ENCODE measurements at regions not wholly inside any gene's neighbourhood (a gene's known extent, or its start where the extent isn't known, plus 50 kb on each side); places are given as distances from the start of the nearest gene placed in this dataset.
A peak's percentile ranks its signal among the peaks of the same experiment; 100 is the strongest.
"Not testable (repeated sequence)": the region's sequence is repeated elsewhere in the genome, so short reads cannot be mapped to it uniquely, and the experiment has no call there.

- peaks cover 25% of the 10 kb centered on the region for H3K36me3 Mint-ChIP-seq
- H3K36me3 ChIP-seq: peaks cover 11% of the 10 kb centered on the region
- H3K27me3 ChIP-seq; H3K79me2 ChIP-seq (ENCODE audit: low read depth); H3K4me2 ChIP-seq; H3K4me3 Mint-ChIP-seq; H3K27me3 Mint-ChIP-seq (ENCODE audit: insufficient read depth, low read depth); H3K4me1 ChIP-seq; H4K20me1 ChIP-seq (ENCODE audit: low read depth); H3K9me3 ChIP-seq (ENCODE audit: low read depth); H3K9ac ChIP-seq; H3K4me1 Mint-ChIP-seq; H2AFZ ChIP-seq (replicated peaks); H3K27ac Mint-ChIP-seq; H3K4me3 ChIP-seq; H3F3A ChIP-seq (ENCODE audit: low read depth); H3K27ac ChIP-seq: not testable (repeated sequence)
- peak; percentile 33 for TF ChIP-seq CTCF (IDR thresholded peaks at IDR 0.05)
- peak; percentile 31 for DNase-seq (ENCODE audit: low spot score)
- peaks cover 18% of the 10 kb centered on the region for H3K9me3 Mint-ChIP-seq
These were observed 109.2 kb upstream of the FBXO28 start for GRCh38 chr1:224004552-224005315.

GRCh38 chr1:224003896-224004295, 110.0 kb upstream of the FBXO28 start:
- not testable (repeated sequence) for DNase-seq (ENCODE audit: low spot score); H3K27me3 Mint-ChIP-seq (ENCODE audit: insufficient read depth, low read depth); H3K9ac ChIP-seq; H3K4me3 ChIP-seq; H4K20me1 ChIP-seq (ENCODE audit: low read depth); H3K27ac Mint-ChIP-seq; H3K27me3 ChIP-seq; H3F3A ChIP-seq (ENCODE audit: low read depth); H3K4me1 ChIP-seq; H3K4me2 ChIP-seq; H3K9me3 ChIP-seq (ENCODE audit: low read depth); H2AFZ ChIP-seq (replicated peaks); H3K4me1 Mint-ChIP-seq; H3K79me2 ChIP-seq (ENCODE audit: low read depth); H3K4me3 Mint-ChIP-seq; H3K27ac ChIP-seq
- Mint-ChIP-seq H3K36me3 (peaks cover 25% of the 10 kb centered on the region), H3K9me3 (peaks cover 18% of the 10 kb centered on the region)
- peaks cover 11% of the 10 kb centered on the region for H3K36me3 ChIP-seq

DNA sequence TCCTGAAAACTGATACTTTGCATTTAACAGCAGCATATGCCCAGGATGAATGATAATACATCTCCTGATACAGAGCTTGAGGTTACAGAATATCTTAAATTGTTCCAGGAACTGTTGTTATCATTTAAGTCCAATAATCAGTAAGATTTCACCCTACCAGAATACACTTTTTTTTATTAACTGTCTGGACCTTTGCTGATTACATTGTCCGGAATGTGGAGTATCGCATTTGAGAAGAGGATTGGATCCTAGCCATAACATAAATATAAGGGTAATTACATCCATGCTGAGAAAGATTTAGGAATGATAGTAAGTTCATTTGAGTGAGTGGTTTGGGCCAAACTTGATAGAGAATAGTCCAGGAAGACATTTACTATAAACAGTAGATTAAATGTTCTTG, 112.2 kb upstream of the FBXO28 start:
- not testable (repeated sequence) for H4K20me1 ChIP-seq (ENCODE audit: low read depth); H3K9me3 ChIP-seq (ENCODE audit: low read depth); H3K9ac ChIP-seq; H3K4me1 Mint-ChIP-seq; DNase-seq (ENCODE audit: low spot score); H3K4me3 Mint-ChIP-seq; H3K27ac ChIP-seq; H3K27ac Mint-ChIP-seq; H3K9me3 Mint-ChIP-seq; H3K4me3 ChIP-seq; H3K79me2 ChIP-seq (ENCODE audit: low read depth); H3K36me3 ChIP-seq; H3K4me2 ChIP-seq; H3F3A ChIP-seq (ENCODE audit: low read depth); H3K27me3 ChIP-seq; H2AFZ ChIP-seq (replicated peaks); H3K27me3 Mint-ChIP-seq (ENCODE audit: insufficient read depth, low read depth); H3K4me1 ChIP-seq
- H3K36me3 Mint-ChIP-seq: peaks cover 12% of the 10 kb centered on the region

- H3K27ac ChIP-seq; H3K4me3 ChIP-seq; H3F3A ChIP-seq (ENCODE audit: low read depth); DNase-seq (ENCODE audit: low spot score); H3K27ac Mint-ChIP-seq; H3K9me3 Mint-ChIP-seq; H3K9ac ChIP-seq; H3K36me3 ChIP-seq; H3K4me1 Mint-ChIP-seq; H4K20me1 ChIP-seq (ENCODE audit: low read depth); H3K27me3 ChIP-seq; H3K79me2 ChIP-seq (ENCODE audit: low read depth); H3K4me2 ChIP-seq; H3K4me3 Mint-ChIP-seq; H3K36me3 Mint-ChIP-seq; H2AFZ ChIP-seq (replicated peaks); H3K4me1 ChIP-seq; H3K9me3 ChIP-seq (ENCODE audit: low read depth); H3K27me3 Mint-ChIP-seq (ENCODE audit: insufficient read depth, low read depth): not testable (repeated sequence)
These were observed 114.2 kb upstream of the FBXO28 start for GRCh38 chr1:223999761-224000160.

DNA sequence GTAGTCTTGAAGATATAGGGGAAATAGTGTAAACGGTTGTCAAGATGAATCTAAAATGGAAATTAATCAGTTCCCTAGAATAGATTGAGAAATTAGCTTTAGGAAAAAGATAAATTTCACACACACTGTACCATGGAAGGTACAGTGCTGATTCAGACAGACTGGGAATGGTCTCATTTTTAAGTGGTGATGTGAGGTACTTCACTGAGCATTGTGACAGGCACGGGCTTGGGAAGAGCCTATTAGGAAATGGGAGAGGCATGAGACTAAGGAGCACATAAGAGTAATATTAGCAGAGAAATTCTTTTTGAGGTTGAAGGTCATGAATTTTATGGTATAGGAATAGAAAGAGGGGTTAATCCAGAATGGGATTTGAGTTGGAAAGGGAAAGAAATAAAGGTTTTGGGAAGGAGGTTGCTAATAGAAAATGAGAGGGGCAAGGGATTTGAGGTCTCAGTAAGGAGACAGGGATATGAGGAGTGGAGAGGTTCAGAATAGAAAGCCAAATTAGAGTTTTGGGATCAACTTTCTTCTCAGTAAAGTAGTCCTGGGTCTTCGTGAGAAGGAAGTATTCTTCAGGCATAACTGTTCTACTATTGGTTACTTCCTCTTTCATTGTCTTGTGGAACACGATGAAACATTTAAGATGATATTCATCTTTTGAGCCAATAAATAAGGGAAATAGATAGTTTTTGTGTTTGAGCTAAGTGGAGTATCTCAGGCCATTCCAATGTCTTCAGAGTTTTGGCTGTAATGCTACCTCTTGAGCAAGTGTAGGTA, 115.0 kb upstream of the FBXO28 start:
- H3K27me3 Mint-ChIP-seq (ENCODE audit: insufficient read depth, low read depth); H2AFZ ChIP-seq (replicated peaks); H3F3A ChIP-seq (ENCODE audit: low read depth); H3K9ac ChIP-seq; H3K27ac Mint-ChIP-seq; H3K9me3 Mint-ChIP-seq; H4K20me1 ChIP-seq (ENCODE audit: low read depth); H3K27me3 ChIP-seq; DNase-seq (ENCODE audit: low spot score); H3K27ac ChIP-seq; H3K4me3 ChIP-seq; H3K4me1 ChIP-seq; H3K4me2 ChIP-seq; H3K9me3 ChIP-seq (ENCODE audit: low read depth); H3K4me3 Mint-ChIP-seq; H3K4me1 Mint-ChIP-seq; H3K36me3 Mint-ChIP-seq; H3K36me3 ChIP-seq: not testable (repeated sequence)
- H3K79me2 ChIP-seq (ENCODE audit: low read depth): peaks cover 13% of the 10 kb centered on the region

DNA sequence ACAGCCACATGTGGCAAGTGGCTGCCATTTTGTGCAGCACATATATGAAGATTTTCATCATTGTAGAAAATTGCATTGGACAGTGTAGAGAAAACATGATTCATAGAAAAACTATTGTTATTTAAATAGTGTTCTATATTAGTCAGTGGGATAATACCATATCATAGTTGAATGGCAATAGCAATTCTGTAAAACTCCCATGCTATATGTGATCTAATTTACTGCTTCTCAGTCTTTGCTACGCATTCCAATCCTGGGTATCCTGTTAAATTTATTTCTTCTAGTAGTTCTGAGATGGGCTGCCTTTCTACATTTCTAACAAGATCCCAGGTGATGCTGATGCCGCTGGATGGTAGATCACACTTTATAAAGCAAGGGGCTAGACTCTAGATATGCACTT, 117.5 kb upstream of the FBXO28 start:
- H3K79me2 ChIP-seq (ENCODE audit: low read depth): peaks cover 24% of the 10 kb centered on the region
- H3K36me3 ChIP-seq: not testable (repeated sequence)

More for the DNA sequence above, 117.5 kb upstream of the FBXO28 start:
- not testable (repeated sequence) for H3K4me2 ChIP-seq; H3K27me3 Mint-ChIP-seq (ENCODE audit: insufficient read depth, low read depth); H3K9ac ChIP-seq; H3K4me1 Mint-ChIP-seq; H3K9me3 ChIP-seq (ENCODE audit: low read depth); H3K4me3 ChIP-seq; H2AFZ ChIP-seq (replicated peaks); H4K20me1 ChIP-seq (ENCODE audit: low read depth); DNase-seq (ENCODE audit: low spot score); H3K36me3 Mint-ChIP-seq; H3K27ac ChIP-seq; H3K27me3 ChIP-seq; H3K9me3 Mint-ChIP-seq; H3F3A ChIP-seq (ENCODE audit: low read depth); H3K27ac Mint-ChIP-seq; H3K4me1 ChIP-seq; H3K4me3 Mint-ChIP-seq

Measured in neural progenitor cell (in vitro differentiated cells).